NCI-H146 treated with DMSO at 0.1 percent for 48 hours (cell line): ENCODE measurements at regions not wholly inside any gene's neighbourhood (a gene's known extent, or its start where the extent isn't known, plus 50 kb on each side); places are given as distances from the start of the nearest gene placed in this dataset.
A peak's percentile ranks its signal among the peaks of the same experiment; 100 is the strongest.
"Not testable (repeated sequence)": the region's sequence is repeated elsewhere in the genome, so short reads cannot be mapped to it uniquely, and the experiment has no call there.

Experiments
- DNase-seq: peaks from one replicate; lab custom pipeline; 2025; ENCODE audit not compliant: unreplicated experiment; lab: John Stamatoyannopoulos, UW

GRCh38 chr18:39607034-39607433 is 2041.4 kb upstream of the CELF4 start:
- DNase-seq, result peak; percentile 66

GRCh38 chr18:39604836-39605235 is 2039.2 kb upstream of the CELF4 start:
- DNase-seq, result no peak

- DNase-seq, result no peak
Observed at GRCh38 chr18:39602131-39602530, 2036.5 kb upstream of the CELF4 start.

GRCh38 chr18:39600894-39601293 is 2035.3 kb upstream of the CELF4 start:
- no peak for DNase-seq

GRCh38 chr18:39599251-39599650 is 2033.7 kb upstream of the CELF4 start:
- no peak for DNase-seq

GRCh38 chr18:39596891-39597290 is 2031.3 kb upstream of the CELF4 start:
- DNase-seq, result no peak

- no peak for DNase-seq
Observed at GRCh38 chr18:39596221-39596620, 2030.6 kb upstream of the CELF4 start.

GRCh38 chr18:39594206-39594605 is 2028.6 kb upstream of the CELF4 start:
- no peak for DNase-seq

- DNase-seq, result peak; percentile 81
Observed at GRCh38 chr18:39591649-39592048, 2026.1 kb upstream of the CELF4 start.

- DNase-seq, result no peak
Observed at GRCh38 chr18:39589496-39589895, 2023.9 kb upstream of the CELF4 start.

- no peak for DNase-seq
Observed at GRCh38 chr18:39587586-39587985, 2022.0 kb upstream of the CELF4 start.

GRCh38 chr18:39586741-39587140 is 2021.1 kb upstream of the CELF4 start:
- DNase-seq, result no peak

- DNase-seq, result no peak
Observed at GRCh38 chr18:39574897-39575296, 2009.3 kb upstream of the CELF4 start.

- peak; percentile 38 for DNase-seq
Observed at GRCh38 chr18:39571511-39571910, 2005.9 kb upstream of the CELF4 start.

GRCh38 chr18:39565551-39566230 is 2000.1 kb upstream of the CELF4 start:
- DNase-seq, result not testable (repeated sequence)

GRCh38 chr18:39564716-39565115 is 1999.1 kb upstream of the CELF4 start:
- no peak for DNase-seq

- no peak for DNase-seq
Observed at GRCh38 chr18:39561126-39561525, 1995.5 kb upstream of the CELF4 start.

- DNase-seq, result no peak
Observed at GRCh38 chr18:39558658-39559057, 1993.1 kb upstream of the CELF4 start.

- DNase-seq, result no peak
Observed at GRCh38 chr18:39555496-39555895, 1989.9 kb upstream of the CELF4 start.

- DNase-seq, result no peak
Observed at GRCh38 chr18:39550701-39551100, 1985.1 kb upstream of the CELF4 start.

- no peak for DNase-seq
Observed at GRCh38 chr18:39549144-39549543, 1983.5 kb upstream of the CELF4 start.

- DNase-seq, result no peak
Observed at GRCh38 chr18:39531659-39532058, 1966.1 kb upstream of the CELF4 start.

- no peak for DNase-seq
Observed at GRCh38 chr18:39529358-39529757, 1963.8 kb upstream of the CELF4 start.
